GM18873 (cell line): ENCODE measurements at regions not wholly inside any gene's neighbourhood (a gene's known extent, or its start where the extent isn't known, plus 50 kb on each side); places are given as distances from the start of the nearest gene placed in this dataset.

ENCODE experiments used
- ATAC-seq: cut with Tn5 transposase; IDR thresholded peaks from one replicate; pipeline ENCODE4 v1.9.1; 2021; ENCODE audit warnings: mild to moderate bottlenecking, moderate library complexity, moderate number of reproducible peaks; ENCODE audit not compliant: unreplicated experiment, low FRiP score

DNA sequence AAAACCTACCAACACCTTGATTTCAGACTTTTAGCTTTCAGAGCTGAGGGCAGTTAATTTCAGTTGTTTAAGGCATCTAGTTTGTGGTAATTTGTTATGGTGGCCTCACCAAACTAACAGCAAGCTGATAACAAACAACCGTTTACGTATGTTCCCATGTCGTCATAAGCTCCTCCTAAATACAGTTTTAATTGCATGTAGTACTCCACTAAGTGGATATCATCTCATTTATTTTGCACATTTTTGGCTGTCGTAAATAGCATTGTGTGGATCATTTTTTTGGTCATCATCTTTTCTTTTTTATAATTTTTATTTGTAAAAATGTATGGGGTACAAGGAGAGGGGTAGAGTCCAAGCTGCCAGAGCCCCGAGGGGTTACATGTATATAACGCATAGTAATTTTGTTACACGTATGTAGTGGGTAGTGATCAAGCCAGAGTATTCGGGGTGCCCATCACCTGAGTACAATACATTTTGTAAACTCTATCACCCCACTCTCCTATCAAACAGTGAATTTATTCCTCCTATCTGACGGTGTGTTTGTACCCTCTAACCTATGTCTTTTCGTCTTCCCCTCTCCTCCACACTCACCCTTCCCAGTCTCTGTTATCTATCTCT is 89.2 kb upstream of the MYCN start:
- ATAC-seq, result no peak

GRCh38 chr2:15852811-15853210 is 87.5 kb upstream of the MYCN start:
- no peak for ATAC-seq

DNA sequence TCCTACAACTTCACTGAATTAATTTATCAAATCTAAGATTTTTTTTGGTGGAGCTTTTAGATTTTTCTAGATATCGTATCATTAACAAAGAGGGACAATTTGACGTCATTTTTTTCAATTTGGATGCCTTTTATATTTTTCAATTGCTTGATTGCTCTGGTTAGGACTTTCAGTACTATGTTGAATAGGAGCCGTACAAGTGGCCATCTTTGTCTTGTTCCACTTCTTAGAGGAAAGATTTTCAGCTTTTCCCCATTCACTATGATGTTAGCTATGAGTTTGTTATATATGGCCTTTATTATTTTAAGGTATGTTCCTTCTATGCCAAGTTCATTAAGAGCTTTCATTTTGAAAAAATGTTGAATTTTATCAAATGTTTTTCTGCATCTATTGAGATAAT is 86.4 kb upstream of the MYCN start:
- no peak for ATAC-seq

GRCh38 chr2:15855766-15856260 is 84.5 kb upstream of the MYCN start:
- ATAC-seq, result no peak

DNA sequence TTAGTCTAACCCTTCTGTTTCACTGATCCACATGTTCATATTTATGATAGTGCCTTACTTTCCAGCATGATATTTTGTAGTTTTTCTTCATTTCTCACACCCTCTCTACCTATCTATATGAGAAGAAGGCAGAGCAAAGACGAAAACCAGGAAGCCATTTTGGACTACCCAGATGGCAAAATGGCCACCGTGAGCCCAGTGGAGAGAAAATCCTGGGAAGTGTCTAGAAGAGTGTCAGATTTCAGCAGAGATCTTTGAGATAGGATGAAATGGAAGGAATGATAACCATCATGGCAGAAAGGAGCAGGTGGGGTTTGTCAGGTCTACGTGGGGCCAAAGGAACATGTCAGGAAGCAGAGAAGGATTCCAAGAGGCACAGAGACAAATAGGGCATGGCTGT is 84.0 kb upstream of the MYCN start:
- no peak for ATAC-seq

GRCh38 chr2:15858466-15858865 is 81.9 kb upstream of the MYCN start:
- no peak for ATAC-seq

- ATAC-seq, result no peak
These were observed 80.2 kb upstream of the MYCN start for GRCh38 chr2:15860051-15860663.

DNA sequence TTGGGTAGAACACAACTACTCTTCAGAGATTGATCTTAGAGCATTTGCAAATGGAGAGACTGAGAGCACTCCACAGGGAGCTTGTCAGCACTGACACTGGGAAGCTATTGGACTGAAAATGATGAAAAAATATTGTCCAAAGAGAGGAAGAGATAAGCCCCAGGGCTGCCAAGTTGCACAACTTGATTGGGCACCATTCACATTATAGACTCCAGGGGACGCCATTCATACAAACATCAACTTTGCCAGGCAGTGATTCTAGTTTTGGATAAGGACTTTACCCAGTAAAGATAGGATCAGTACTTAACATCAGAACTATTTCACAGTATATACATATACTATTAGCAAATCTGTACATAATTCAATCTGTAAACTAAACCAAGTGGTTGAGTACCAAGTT is 79.6 kb upstream of the MYCN start:
- ATAC-seq, result no peak

- no peak for ATAC-seq
These were observed 79.1 kb upstream of the MYCN start for GRCh38 chr2:15861172-15861822.

DNA sequence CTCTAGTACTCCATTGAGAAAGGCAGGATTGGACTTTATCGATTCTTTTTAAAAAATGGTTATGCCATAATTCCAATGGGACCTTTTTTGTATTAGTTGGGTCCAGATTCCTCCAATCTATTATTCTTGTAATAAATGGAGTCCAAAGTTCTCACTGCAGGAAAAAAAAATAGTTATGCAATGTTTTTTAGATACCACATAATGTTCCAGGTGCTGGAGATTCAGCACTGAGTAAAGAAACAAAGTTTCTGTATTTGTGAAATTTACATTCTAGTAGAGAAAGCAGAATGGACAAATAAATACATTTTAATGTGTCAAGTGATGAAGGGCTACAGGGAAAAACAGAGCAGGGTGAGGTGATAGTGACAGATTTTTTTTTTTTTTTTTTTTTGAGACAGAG is 78.5 kb upstream of the MYCN start:
- ATAC-seq, result no peak

- no peak for ATAC-seq
These were observed 77.3 kb upstream of the MYCN start for GRCh38 chr2:15863089-15863488.

GRCh38 chr2:15863494-15864175 is 76.7 kb upstream of the MYCN start:
- ATAC-seq, result no peak

GRCh38 chr2:15864176-15864769 is 76.1 kb upstream of the MYCN start:
- ATAC-seq, result no peak

DNA sequence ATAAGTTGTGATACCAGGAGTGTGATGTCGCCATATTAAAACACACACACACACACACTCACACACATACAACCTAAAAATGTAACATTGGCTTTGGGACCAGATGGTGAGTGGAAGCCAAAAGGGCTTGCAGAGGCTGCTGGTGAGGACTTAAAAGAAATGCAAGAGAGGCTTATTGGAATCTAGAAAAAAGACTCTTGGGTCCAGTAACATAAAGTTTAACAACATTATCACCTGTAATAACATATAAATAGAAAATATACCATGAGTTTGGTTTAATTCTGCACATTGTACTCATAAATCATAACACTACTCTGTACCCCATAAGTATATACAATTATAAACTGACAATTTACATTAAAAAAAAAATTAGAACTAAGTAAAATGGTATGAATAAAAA is 74.4 kb upstream of the MYCN start:
- no peak for ATAC-seq

- ATAC-seq, result no peak
These were observed 73.7 kb upstream of the MYCN start for GRCh38 chr2:15866563-15867193.

DNA sequence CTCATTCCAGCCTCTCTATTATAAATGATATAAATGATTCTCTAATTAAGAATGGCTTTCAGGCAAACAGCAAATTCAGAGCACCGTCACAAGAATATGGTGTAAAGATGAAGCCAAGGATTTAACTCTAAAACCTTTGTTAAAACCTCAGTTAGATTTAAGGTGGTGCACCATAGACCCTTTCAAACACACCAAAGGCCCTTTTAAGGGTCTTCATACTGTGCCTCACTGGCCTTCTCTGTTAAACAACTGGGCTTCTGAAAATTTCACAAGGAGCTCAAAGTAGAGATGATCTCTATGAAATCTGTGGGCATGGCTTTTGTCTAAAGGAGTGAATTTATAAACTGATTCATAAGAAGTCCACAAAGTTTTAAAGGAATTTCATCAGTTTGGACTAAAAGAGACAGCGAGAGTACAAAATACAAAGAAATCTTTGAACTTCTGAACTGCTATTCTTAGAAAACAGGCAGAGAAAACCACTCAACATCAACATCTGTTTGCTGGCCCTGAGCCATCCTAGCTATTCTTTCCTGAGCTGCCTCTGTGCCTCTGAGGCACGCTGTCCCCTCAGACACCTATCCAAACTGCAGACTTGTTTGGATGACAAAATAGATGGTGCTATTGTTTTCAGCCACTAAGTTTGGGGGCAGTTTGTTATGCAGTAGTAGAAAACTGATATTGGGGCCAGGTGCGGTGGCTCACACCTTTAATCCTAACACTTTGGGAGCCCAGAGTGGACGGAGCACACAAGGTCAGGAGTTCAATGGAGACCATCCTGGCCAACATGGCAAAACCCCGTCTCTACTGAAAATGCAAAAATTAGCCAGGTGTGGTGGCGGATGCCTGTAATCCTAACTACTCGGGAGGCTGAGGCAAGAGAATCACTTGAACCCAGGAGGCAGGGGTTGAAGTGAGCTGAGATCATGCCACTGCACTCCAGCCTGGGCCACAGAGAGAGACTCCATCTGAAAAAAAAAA is 72.9 kb upstream of the MYCN start:
- ATAC-seq, result no peak

GRCh38 chr2:15868186-15868585 is 72.2 kb upstream of the MYCN start:
- no peak for ATAC-seq

GRCh38 chr2:15868704-15869103 is 71.6 kb upstream of the MYCN start:
- ATAC-seq, result no peak

DNA sequence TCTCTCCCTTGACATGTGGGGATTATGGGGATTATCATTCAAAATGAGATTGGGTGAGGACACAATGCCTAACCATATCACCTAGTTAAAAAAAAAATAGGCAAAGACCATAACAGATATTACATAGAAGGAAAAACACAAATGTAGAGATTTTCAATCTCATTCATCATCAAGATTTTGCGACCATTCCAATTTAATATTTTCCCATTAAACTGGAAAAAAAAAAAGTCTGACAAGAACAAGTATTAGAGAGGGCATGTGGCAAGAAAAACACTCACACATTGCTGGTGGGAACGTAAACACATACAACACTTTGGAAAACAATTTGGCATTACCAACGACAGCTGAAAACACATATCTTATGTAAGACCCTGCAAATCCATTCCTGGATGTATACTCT is 71.0 kb upstream of the MYCN start:
- no peak for ATAC-seq
